ENCODE measurements at regions not wholly inside any gene's neighbourhood (a gene's known extent, or its start where the extent isn't known, plus 50 kb on each side); places are given as distances from the start of the nearest gene placed in this dataset.

DNA sequence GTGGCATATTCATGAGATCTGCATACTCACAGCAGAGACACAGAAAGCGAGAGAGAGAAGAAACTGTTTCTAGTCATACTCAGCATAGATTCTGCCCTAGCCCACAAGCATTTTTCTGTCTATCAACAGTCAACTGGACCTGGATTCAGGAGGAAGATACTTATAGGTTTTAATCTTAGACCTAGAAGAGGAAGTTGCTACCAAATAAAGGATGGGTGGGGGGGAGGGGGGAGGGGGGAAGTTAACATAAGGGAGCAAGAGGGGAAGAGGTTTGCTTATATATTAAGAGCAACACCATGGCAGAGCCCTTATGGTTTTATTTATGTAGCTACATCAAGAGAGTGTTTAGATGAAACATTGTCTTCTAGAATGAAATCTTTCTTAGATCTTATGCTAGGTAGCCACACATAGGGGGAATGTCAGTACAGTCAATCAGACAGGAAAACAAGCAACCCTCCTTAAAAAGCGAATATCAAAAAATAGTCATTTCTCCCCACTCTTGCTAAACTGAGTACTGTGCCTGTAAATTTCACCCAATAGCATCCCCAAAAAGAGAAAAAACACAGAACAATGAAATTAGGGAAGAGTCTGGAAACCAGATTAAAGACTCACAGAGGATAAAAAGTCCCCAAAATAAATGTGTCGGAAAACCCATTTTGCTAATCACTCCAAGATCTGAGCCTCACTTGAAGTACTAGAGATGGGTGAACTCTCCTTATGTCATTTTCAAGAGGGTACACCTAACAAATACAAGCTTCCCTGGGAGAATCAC is 192.7 kb upstream of the NR4A3 start:
- TF ChIP-seq, protein P1, sequence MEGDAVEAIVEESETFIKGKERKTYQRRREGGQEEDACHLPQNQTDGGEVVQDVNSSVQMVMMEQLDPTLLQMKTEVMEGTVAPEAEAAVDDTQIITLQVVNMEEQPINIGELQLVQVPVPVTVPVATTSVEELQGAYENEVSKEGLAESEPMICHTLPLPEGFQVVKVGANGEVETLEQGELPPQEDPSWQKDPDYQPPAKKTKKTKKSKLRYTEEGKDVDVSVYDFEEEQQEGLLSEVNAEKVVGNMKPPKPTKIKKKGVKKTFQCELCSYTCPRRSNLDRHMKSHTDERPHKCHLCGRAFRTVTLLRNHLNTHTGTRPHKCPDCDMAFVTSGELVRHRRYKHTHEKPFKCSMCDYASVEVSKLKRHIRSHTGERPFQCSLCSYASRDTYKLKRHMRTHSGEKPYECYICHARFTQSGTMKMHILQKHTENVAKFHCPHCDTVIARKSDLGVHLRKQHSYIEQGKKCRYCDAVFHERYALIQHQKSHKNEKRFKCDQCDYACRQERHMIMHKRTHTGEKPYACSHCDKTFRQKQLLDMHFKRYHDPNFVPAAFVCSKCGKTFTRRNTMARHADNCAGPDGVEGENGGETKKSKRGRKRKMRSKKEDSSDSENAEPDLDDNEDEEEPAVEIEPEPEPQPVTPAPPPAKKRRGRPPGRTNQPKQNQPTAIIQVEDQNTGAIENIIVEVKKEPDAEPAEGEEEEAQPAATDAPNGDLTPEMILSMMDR (IDR thresholded peaks at IDR 0.05) = no peak
- TF ChIP-seq POLR2A (IDR thresholded peaks at IDR 0.05) = no peak

All from thyroid gland (tissue), 4 donors.